ENCODE measurements at regions not wholly inside any gene's neighbourhood (a gene's known extent, or its start where the extent isn't known, plus 50 kb on each side); places are given as distances from the start of the nearest gene placed in this dataset.

- TF ChIP-seq POLR2A (IDR thresholded peaks at IDR 0.05) = no peak
- TF ChIP-seq, protein P1, sequence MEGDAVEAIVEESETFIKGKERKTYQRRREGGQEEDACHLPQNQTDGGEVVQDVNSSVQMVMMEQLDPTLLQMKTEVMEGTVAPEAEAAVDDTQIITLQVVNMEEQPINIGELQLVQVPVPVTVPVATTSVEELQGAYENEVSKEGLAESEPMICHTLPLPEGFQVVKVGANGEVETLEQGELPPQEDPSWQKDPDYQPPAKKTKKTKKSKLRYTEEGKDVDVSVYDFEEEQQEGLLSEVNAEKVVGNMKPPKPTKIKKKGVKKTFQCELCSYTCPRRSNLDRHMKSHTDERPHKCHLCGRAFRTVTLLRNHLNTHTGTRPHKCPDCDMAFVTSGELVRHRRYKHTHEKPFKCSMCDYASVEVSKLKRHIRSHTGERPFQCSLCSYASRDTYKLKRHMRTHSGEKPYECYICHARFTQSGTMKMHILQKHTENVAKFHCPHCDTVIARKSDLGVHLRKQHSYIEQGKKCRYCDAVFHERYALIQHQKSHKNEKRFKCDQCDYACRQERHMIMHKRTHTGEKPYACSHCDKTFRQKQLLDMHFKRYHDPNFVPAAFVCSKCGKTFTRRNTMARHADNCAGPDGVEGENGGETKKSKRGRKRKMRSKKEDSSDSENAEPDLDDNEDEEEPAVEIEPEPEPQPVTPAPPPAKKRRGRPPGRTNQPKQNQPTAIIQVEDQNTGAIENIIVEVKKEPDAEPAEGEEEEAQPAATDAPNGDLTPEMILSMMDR (IDR thresholded peaks at IDR 0.05) = no peak
Observed at GRCh38 chr12:94721173-94721572, 70.8 kb upstream of the TMCC3 start.
